K562 (cell line): ENCODE measurements at regions not wholly inside any gene's neighbourhood (a gene's known extent, or its start where the extent isn't known, plus 50 kb on each side); places are given as distances from the start of the nearest gene placed in this dataset.

Source experiments
- ATAC-seq: fragments of 200-7000 bp; cut with Tn5 transposase; 3 replicates; pipeline ENCODE4 v1.9.1; 2020; ENCODE audit warnings: moderate library complexity
- BruUV-seq: library from RNA; stranded (reverse); fragments of 400-500 nt; replicated peaks from 2 replicates; lab custom pipeline; 2021; lab: Mats Ljungman, UMichigan
- CTCF ChIA-PET: fragments of 300-600 bp; formaldehyde crosslinking; extraction: SDS; loops from one replicate; lab custom pipeline; 2021; ENCODE audit warnings: low intra/inter-chr PET ratio; lab: Yijun Ruan, JAX
- POLR2A ChIA-PET: fragments of 300-600, 350-650 bp; sonication (Branson Sonifier 250); formaldehyde crosslinking; extraction: SDS; loops from one replicate; lab custom pipeline; 2021; ENCODE audit warnings: antibody characterized with exemption, inconsistent platforms; lab: Yijun Ruan, JAX
- DNase-seq, 4 experiments: peaks; one replicate each; pipeline versions ENCODE4 v3.0.0 to v3.0.0-alpha.2; 2011 to 2018; ENCODE audit warnings: low spot score in 3 of 4, mixed read lengths in 3 of 4; ENCODE audit errors: extremely low read depth in 1 of 4
- FAIRE-seq: peaks from 2 replicates; lab custom pipeline; 2011; peaks lifted over from hg19 to GRCh38; lab: Jason Lieb, UNC
- H2AFZ ChIP-seq: 2 replicates; pipeline ENCODE4 v1.6.0; 2011; ENCODE audit warnings: low read depth, low read length, control low read depth, inconsistent platforms
- H3K27ac ChIP-seq: fragments of 200-600 bp; 3 replicates; pipeline ENCODE4 v1.8.0; 2011; ENCODE audit warnings: low read depth, mild to moderate bottlenecking, control low read depth, inconsistent platforms, low read length, moderate library complexity, mixed read lengths; ENCODE audit errors: extremely low read depth
- H3K27me3 ChIP-seq, 2 experiments: fragments of 300-600 bp in 1 of 2; 2 replicates in 1 of 2; 3 replicates in 1 of 2; pipeline versions ENCODE4 v1.6.0 to v1.8.0; 2011; ENCODE audit warnings: inconsistent platforms in 2 of 2, low read length in 2 of 2, mild to moderate bottlenecking in 1 of 2, mixed read lengths in 1 of 2, moderate library complexity in 1 of 2; ENCODE audit not compliant: control insufficient read depth in 2 of 2, insufficient read depth in 2 of 2
- H3K36me3 ChIP-seq: fragments of 300-600 bp; 3 replicates; pipeline ENCODE4 v1.8.0; 2011; ENCODE audit warnings: mild to moderate bottlenecking, low read length, inconsistent platforms; ENCODE audit not compliant: control insufficient read depth, insufficient read depth
- H3K4me1 ChIP-seq, 2 experiments: fragments of 200-600 bp in 1 of 2; replicated peaks in 1 of 2; 2 replicates in 1 of 2; 3 replicates in 1 of 2; pipeline versions ENCODE4 v1.5.1 to v1.8.0; 2011; ENCODE audit warnings: inconsistent platforms in 2 of 2, low read length in 2 of 2, mild to moderate bottlenecking in 1 of 2, mixed read lengths in 1 of 2, moderate library complexity in 1 of 2; ENCODE audit not compliant: control insufficient read depth in 2 of 2, insufficient read depth in 2 of 2
- H3K4me2 ChIP-seq: 2 replicates; pipeline ENCODE4 v1.6.1; 2011; ENCODE audit warnings: low read length, control low read depth, inconsistent platforms, mixed read lengths; ENCODE audit not compliant: insufficient read depth
- H3K4me3 ChIP-seq: fragments of 200-600 bp; sonication (generic), shearing (Covaris generic); 2 replicates; pipeline ENCODE4 v1.5.1; 2016; ENCODE audit warnings: control low read depth, inconsistent platforms
- H3K79me2 ChIP-seq: fragments of 200-600 bp; 3 replicates; pipeline ENCODE4 v1.8.0; 2011; ENCODE audit warnings: low read length, inconsistent platforms; ENCODE audit not compliant: control insufficient read depth, insufficient read depth
- H3K9ac ChIP-seq, 2 experiments: 2 replicates each; pipeline versions ENCODE4 v1.6.0 to v1.6.1; 2011; ENCODE audit warnings: low read depth in 2 of 2, low read length in 2 of 2, control low read depth in 1 of 2, inconsistent platforms in 1 of 2, mild to moderate bottlenecking in 1 of 2, mixed read lengths in 1 of 2; ENCODE audit not compliant: insufficient read depth in 1 of 2
- H3K9me1 ChIP-seq: one replicate; pipeline ENCODE4 v1.6.0; 2011; ENCODE audit warnings: inconsistent platforms, mild to moderate bottlenecking, low read length, moderate library complexity; ENCODE audit not compliant: control insufficient read depth, insufficient read depth
- H3K9me3 ChIP-seq: replicated peaks from 2 replicates; pipeline ENCODE4 v1.5.1; 2011; ENCODE audit warnings: low read depth, low read length, inconsistent platforms; ENCODE audit not compliant: control insufficient read depth, insufficient read depth
- H4K20me1 ChIP-seq: replicated peaks from 2 replicates; pipeline ENCODE4 v1.6.1; 2011; ENCODE audit warnings: low read length, inconsistent platforms, mixed read lengths; ENCODE audit not compliant: control insufficient read depth, insufficient read depth
- GTF2A2 ChIP-seq: IDR thresholded peaks from 2 replicates; pipeline ENCODE4 v1.6.1; 2016; ENCODE audit warnings: mild to moderate bottlenecking, missing genetic modification characterization, missing compliant biosample characterization
- KHSRP ChIP-seq: fragments of 450-650 bp; IDR thresholded peaks from 2 replicates; pipeline ENCODE4 v1.6.1; 2017
- PHF8 ChIP-seq: fragments of 200-600 bp; sonication (generic); IDR thresholded peaks from 2 replicates; pipeline ENCODE4 v1.6.1; 2012; ENCODE audit warnings: mixed run types, mild to moderate bottlenecking, inconsistent platforms, low read length, moderate library complexity, borderline replicate concordance
- RBM34 ChIP-seq: fragments of 200-400 bp; formaldehyde crosslinking; IDR thresholded peaks from 2 replicates; pipeline ENCODE4 v1.6.1; 2018; ENCODE audit warnings: low read length, borderline replicate concordance; ENCODE audit not compliant: insufficient read depth
- U2AF2 ChIP-seq: fragments of 200-400 bp; formaldehyde crosslinking; optimal IDR thresholded peaks from 2 replicates; pipeline ENCODE3; 2017; ENCODE audit warnings: low read depth, mild to moderate bottlenecking, low read length
- ZNF143 ChIP-seq: sonication (generic); formaldehyde crosslinking; IDR thresholded peaks from 2 replicates; pipeline ENCODE4 v1.9.0; 2022; ENCODE audit warnings: mild to moderate bottlenecking, missing genetic modification reagents
- ZNF830 ChIP-seq: fragments of 250-450 bp; sonication (Bioruptor Pico); IDR thresholded peaks from 2 replicates; pipeline ENCODE4 v1.5.0; 2021; ENCODE audit warnings: mild to moderate bottlenecking
- WGBS: fragments of 100-300 bp; shearing (Covaris generic); methylation state at CpG from one replicate; pipeline ENCODE4 v1.1.6; 2016; ENCODE audit warnings: low coverage, mixed read lengths; ENCODE audit not compliant: insufficient coverage; ENCODE audit errors: missing lambda C conversion rate; 5-methylcytosine and 5-hydroxymethylcytosine counted together
- in situ Hi-C: fragments of 300-500 bp; cut with MboI; formaldehyde crosslinking; loops from 4 replicates; pipeline ENCODE4 v1.15.0; 2018; ENCODE audit warnings: inconsistent platforms, mixed read lengths
- intact Hi-C: fragments of 100-400 bp; cut with micrococcal nuclease; formaldehyde crosslinking; loops from 2 replicates; pipeline ENCODE4 v1.14.2; 2022
- TF ChIP-seq, protein P1 (sequence below): sonication (generic); formaldehyde crosslinking; IDR thresholded peaks from 2 replicates; pipeline ENCODE4 v1.9.0; 2022; ENCODE audit warnings: mild to moderate bottlenecking, missing genetic modification reagents
- TF ChIP-seq, protein P2 (sequence below): fragments of 250-450 bp; sonication (Bioruptor Pico); IDR thresholded peaks from 2 replicates; pipeline ENCODE4 v1.4.0; 2020; ENCODE audit warnings: mild to moderate bottlenecking, moderate library complexity
- TF ChIP-seq, protein P3 (sequence below): fragments of 250-450 bp; sonication (Bioruptor Pico); IDR thresholded peaks from 2 replicates; pipeline ENCODE4 v1.4.0; 2020; ENCODE audit warnings: mild to moderate bottlenecking, moderate library complexity
- TF ChIP-seq, protein P4 (sequence below): sonication (generic); formaldehyde crosslinking; IDR thresholded peaks from 2 replicates; pipeline ENCODE4 v1.8.0; 2022; ENCODE audit warnings: mild to moderate bottlenecking, missing genetic modification reagents
- TF ChIP-seq, protein P5 (sequence below), 2 experiments: IDR thresholded peaks; 2 replicates each; pipeline ENCODE4 v1.6.1; 2011; ENCODE audit warnings: borderline replicate concordance in 1 of 2, control low read depth in 1 of 2, low read depth in 1 of 2, low read length in 1 of 2, mild to moderate bottlenecking in 1 of 2, mixed read lengths in 1 of 2, moderate library complexity in 1 of 2; ENCODE audit not compliant: insufficient read depth in 1 of 2, insufficient read length in 1 of 2, poor library complexity in 1 of 2, severe bottlenecking in 1 of 2; ENCODE audit errors: extremely low read depth in 1 of 2
- TF ChIP-seq, protein P6 (sequence below): IDR thresholded peaks from 2 replicates; pipeline ENCODE4 v1.6.1; 2014; ENCODE audit warnings: antibody characterized with exemption

GRCh38 chr12:111204788-111205241 is 164.1 kb downstream of the PHETA1 start:
- in situ Hi-C loops (no loop called here), intact Hi-C loops (no loop called here)
- no peak overlapping the region for H3K27ac ChIP-seq
- BruUV-seq = no TSS peak
- no peak overlapping the region for H2AFZ ChIP-seq
- H3K9me1 ChIP-seq = no peaks in the 10 kb centered on the region
- WGBS = 1% methylated on average over 12 of the region's 15 CpGs
- H4K20me1 ChIP-seq = peaks cover 5% of the 10 kb centered on the region
- ChIA-PET CTCF (no interaction called here), POLR2A (no interaction called here)
- DNase-seq = no peak
- no peak overlapping the region for H3K4me2 ChIP-seq
- no peaks in the 10 kb centered on the region for H3K4me1 ChIP-seq
- H3K27me3 ChIP-seq = peaks cover under 1 to 51% of the 10 kb centered on the region in 2 experiments; a peak in 3 of 5 replicates
- H3K9me3 ChIP-seq = no peaks in the 10 kb centered on the region
- FAIRE-seq = no peak
- H3K79me2 ChIP-seq = no peaks in the 10 kb centered on the region
- H3K36me3 ChIP-seq = no peaks in the 10 kb centered on the region
- no peak overlapping the region for H3K4me3 ChIP-seq
- no peak overlapping the region for H3K9ac ChIP-seq
- no peak for ATAC-seq
- TF ChIP-seq, protein P1, sequence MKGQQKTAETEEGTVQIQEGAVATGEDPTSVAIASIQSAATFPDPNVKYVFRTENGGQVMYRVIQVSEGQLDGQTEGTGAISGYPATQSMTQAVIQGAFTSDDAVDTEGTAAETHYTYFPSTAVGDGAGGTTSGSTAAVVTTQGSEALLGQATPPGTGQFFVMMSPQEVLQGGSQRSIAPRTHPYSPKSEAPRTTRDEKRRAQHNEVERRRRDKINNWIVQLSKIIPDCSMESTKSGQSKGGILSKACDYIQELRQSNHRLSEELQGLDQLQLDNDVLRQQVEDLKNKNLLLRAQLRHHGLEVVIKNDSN (CRISPR knock-in tag) = no peak
- no peak for TF ChIP-seq ZNF143 (CRISPR knock-in tag)
- no peak for TF ChIP-seq KHSRP
- no peak for TF ChIP-seq PHF8
- TF ChIP-seq, protein P2, sequence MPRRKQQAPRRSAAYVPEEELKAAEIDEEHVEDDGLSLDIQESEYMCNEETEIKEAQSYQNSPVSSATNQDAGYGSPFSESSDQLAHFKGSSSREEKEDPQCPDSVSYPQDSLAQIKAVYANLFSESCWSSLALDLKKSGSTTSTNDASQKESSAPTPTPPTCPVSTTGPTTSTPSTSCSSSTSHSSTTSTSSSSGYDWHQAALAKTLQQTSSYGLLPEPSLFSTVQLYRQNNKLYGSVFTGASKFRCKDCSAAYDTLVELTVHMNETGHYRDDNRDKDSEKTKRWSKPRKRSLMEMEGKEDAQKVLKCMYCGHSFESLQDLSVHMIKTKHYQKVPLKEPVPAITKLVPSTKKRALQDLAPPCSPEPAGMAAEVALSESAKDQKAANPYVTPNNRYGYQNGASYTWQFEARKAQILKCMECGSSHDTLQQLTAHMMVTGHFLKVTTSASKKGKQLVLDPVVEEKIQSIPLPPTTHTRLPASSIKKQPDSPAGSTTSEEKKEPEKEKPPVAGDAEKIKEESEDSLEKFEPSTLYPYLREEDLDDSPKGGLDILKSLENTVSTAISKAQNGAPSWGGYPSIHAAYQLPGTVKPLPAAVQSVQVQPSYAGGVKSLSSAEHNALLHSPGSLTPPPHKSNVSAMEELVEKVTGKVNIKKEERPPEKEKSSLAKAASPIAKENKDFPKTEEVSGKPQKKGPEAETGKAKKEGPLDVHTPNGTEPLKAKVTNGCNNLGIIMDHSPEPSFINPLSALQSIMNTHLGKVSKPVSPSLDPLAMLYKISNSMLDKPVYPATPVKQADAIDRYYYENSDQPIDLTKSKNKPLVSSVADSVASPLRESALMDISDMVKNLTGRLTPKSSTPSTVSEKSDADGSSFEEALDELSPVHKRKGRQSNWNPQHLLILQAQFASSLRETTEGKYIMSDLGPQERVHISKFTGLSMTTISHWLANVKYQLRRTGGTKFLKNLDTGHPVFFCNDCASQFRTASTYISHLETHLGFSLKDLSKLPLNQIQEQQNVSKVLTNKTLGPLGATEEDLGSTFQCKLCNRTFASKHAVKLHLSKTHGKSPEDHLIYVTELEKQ (CRISPR knock-in tag) = no peak
- TF ChIP-seq, protein P3, sequence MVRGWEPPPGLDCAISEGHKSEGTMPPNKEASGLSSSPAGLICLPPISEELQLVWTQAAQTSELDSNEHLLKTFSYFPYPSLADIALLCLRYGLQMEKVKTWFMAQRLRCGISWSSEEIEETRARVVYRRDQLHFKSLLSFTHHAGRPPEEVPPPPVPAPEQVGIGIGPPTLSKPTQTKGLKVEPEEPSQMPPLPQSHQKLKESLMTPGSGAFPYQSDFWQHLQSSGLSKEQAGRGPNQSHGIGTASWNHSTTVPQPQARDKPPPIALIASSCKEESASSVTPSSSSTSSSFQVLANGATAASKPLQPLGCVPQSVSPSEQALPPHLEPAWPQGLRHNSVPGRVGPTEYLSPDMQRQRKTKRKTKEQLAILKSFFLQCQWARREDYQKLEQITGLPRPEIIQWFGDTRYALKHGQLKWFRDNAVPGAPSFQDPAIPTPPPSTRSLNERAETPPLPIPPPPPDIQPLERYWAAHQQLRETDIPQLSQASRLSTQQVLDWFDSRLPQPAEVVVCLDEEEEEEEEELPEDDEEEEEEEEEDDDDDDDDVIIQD = no peak
- TF ChIP-seq U2AF2 = no peak
- TF ChIP-seq, protein P4, sequence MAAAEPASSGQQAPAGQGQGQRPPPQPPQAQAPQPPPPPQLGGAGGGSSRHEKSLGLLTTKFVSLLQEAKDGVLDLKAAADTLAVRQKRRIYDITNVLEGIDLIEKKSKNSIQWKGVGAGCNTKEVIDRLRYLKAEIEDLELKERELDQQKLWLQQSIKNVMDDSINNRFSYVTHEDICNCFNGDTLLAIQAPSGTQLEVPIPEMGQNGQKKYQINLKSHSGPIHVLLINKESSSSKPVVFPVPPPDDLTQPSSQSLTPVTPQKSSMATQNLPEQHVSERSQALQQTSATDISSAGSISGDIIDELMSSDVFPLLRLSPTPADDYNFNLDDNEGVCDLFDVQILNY = no peak
- TF ChIP-seq, protein P5, sequence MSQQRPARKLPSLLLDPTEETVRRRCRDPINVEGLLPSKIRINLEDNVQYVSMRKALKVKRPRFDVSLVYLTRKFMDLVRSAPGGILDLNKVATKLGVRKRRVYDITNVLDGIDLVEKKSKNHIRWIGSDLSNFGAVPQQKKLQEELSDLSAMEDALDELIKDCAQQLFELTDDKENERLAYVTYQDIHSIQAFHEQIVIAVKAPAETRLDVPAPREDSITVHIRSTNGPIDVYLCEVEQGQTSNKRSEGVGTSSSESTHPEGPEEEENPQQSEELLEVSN (IDR thresholded peaks at IDR 0.05; ENCODE audit: borderline replicate concordance in 1 of 2, extremely low read depth in 1 of 2, insufficient read depth in 1 of 2, insufficient read length in 1 of 2, low read depth in 1 of 2, low read length in 1 of 2, poor library complexity in 1 of 2, severe bottlenecking in 1 of 2) = no peak
- TF ChIP-seq RBM34 = no peak
- TF ChIP-seq, protein P6, sequence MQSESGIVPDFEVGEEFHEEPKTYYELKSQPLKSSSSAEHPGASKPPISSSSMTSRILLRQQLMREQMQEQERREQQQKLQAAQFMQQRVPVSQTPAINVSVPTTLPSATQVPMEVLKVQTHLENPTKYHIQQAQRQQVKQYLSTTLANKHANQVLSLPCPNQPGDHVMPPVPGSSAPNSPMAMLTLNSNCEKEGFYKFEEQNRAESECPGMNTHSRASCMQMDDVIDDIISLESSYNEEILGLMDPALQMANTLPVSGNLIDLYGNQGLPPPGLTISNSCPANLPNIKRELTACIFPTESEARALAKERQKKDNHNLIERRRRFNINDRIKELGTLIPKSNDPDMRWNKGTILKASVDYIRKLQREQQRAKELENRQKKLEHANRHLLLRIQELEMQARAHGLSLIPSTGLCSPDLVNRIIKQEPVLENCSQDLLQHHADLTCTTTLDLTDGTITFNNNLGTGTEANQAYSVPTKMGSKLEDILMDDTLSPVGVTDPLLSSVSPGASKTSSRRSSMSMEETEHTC = no peak
- no peak for TF ChIP-seq GTF2A2 (tag)
- no peak for TF ChIP-seq ZNF830
